ENCODE measurements at regions not wholly inside any gene's neighbourhood (a gene's known extent, or its start where the extent isn't known, plus 50 kb on each side); places are given as distances from the start of the nearest gene placed in this dataset.
A peak's percentile ranks its signal among the peaks of the same experiment; 100 is the strongest.

GRCh38 chr10:30793093-30793492, 163.5 kb upstream of the LYZL2 start:
- DNase-seq (ENCODE audit: low spot score) = no peak

- DNase-seq (ENCODE audit: low spot score) = no peak
These were observed 162.5 kb upstream of the LYZL2 start for GRCh38 chr10:30792025-30792424.

- no peak for DNase-seq (ENCODE audit: low spot score)
These were observed 161.7 kb upstream of the LYZL2 start for GRCh38 chr10:30791197-30791611.

DNA sequence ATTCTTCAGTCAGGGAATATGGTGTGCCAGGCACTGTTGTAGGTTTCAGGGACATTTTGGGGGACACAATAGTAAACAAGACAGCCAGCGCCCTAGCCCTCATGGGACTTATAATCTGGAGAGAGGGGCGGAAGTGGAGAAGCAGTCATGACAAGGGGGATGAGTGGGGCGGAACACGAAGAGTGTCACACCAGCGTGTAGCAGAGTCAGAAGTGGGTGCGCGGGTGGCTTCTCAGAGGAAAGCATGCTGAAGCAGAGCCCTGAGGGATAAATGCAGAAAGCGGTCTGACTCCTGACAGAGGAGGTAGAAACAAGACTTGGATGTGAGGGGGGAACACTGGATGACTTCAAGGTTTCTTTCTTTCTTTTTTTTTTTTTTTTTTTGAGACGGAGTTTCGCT, 160.3 kb upstream of the LYZL2 start:
- DNase-seq (ENCODE audit: low spot score) = no peak

DNA sequence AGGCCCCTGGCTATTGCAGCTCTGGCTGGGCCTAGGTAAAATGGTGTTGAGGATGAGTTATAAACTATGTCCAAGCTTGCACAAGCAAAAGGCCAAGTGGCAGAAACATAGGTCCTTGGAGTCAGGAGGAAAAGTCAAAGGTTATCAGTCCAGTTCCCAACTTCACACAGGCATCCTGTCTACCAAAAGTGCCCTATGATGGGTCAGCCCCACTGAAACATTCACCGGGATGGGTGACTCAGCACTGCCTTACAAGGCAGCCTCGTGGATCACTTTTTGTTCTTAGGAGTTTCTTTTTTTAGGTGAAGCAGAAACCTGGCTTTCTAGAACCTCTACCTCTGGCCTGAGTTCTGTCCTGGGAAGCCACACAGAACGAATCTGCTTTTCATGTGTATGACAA, 158.8 kb upstream of the LYZL2 start:
- no peak for DNase-seq (ENCODE audit: low spot score)

DNA sequence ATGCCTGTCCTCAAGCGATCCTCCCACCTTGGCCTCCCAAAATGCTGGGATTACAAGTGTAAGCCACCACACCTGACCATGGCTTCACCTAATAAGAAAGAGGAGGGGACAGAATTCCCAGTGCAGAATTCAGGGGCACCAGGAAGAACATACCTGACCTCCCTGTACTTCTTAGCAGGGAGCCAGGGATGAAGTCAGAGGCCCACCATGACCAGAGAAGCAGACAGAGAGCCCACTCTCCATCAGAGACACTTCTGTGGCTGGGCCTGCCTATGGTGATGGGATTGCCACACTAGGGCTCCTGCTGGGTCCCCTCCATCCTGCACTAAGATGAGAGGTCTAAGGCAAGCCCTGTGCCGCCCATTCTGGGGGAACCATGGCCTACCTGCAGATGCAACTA, 157.4 kb upstream of the LYZL2 start:
- no peak for DNase-seq (ENCODE audit: low spot score)

DNA sequence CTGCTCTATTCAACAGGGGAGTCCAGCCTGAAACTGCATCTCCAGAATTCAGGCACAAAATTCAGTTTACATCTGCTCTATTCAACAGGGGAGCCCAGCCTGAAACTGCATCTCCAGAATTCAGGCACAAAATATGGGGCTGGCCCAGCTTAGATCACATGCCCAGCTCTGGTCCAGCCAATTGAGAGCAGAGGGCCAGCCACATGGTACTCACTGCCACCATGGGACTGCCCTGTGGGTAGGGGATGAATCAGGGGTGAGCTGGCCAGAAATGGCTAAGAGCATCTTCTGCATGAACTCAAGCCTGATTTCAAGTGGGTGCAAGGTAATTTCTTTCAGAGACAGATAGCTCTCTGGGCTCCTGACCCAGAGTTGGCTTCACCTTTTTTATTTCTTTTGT, 156.6 kb upstream of the LYZL2 start:
- peak; percentile 10 for DNase-seq (ENCODE audit: low spot score)

GRCh38 chr10:30784897-30785605, 155.5 kb upstream of the LYZL2 start:
- no peak for DNase-seq (ENCODE audit: low spot score)

DNA sequence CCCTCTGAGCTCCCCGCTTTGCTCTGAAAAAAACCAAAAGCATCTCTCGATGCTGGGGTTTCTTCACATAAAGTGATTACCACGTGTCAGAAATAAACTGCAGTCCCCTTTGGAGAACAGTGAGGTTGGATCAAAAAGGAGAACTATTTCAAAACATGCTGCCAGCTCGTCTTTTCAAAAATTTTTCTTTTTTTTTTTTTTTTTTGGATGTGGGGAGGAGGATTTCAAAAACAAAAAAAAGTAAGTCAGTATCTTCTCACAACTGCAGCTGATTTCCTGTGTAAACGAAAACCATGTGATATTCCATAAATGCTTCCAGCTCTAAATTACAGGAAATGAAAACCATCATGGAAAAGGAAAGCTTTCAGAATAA, 155.0 kb upstream of the LYZL2 start:
- peak; percentile 12 for DNase-seq (ENCODE audit: low spot score)

DNA sequence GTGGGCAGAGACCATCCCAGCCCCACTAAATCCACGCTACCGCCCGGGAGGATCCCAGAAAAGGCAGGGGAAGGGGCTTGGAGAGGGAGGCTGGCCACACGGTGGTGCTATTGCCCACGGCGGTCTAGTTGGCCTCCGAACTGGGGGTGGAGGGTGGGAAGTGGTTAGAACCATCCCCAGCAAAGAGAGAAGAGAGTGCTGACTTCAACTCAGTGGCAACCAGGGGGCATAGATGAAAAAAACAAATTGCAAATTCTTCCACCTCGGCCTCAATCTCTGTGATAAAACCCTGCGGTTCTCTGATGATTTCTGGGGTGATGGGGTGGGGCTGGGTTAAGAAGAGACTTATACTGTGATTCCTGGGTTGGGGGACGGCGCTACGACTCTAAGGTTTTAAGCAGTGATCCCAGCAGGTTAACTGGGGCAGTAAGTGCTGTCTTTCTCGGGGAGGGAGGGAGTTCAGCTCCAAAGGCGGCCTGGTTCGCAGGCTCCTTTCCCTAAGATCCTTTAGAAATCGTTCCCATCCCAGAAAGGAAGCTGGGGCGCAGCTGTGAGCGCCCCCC, 154.5 kb upstream of the LYZL2 start:
- peak; percentile 72 for DNase-seq (ENCODE audit: low spot score)

GRCh38 chr10:30782537-30783461, 153.2 kb upstream of the LYZL2 start:
- peak; percentile 15 for DNase-seq (ENCODE audit: low spot score)

GRCh38 chr10:30782157-30782536, 152.6 kb upstream of the LYZL2 start:
- no peak for DNase-seq (ENCODE audit: low spot score)

DNA sequence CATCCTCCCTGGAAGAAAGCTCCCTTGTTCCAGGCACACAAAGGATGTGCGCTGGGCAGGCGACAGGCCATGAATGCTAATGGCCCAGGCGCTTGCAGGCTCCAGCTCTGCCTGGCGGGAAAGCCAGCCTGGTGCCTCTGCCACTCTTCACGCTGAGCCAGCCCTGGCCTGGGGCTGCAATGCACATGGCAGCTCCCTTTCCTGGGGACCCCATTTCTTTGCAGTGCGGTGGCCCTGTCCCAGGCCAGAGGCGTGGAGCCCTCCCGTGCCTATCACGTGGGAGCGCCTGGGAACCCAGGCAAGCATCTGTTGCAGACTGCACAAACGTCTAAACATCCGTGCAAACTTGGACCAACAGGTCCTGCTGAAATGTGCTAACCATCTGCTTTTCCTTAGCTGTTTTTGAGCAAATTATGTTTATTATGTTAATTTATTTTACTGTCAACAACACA, 152.1 kb upstream of the LYZL2 start:
- DNase-seq (ENCODE audit: low spot score) = no peak

DNA sequence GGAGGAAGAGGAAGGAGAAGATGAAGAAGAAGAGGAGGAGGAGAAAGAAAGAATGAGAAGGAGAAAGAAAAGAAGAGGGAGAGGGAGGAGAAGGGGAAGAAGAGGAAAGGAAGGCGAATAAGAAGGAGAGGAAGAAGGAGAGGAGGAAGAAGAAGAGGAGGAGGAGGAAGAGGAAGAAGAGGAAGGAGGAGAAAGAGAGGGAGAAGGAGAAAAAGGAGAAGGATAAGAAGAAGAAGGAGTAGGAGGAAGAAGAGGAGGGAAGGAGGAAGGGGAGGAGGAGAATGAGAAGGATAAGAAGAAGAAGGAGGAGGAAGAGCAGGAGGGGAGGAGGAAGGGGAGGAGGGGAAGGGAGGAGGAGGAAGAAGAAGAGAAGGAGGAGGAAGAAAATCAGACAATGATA, 149.2 kb upstream of the LYZL2 start:
- DNase-seq (ENCODE audit: low spot score) = no peak

DNA sequence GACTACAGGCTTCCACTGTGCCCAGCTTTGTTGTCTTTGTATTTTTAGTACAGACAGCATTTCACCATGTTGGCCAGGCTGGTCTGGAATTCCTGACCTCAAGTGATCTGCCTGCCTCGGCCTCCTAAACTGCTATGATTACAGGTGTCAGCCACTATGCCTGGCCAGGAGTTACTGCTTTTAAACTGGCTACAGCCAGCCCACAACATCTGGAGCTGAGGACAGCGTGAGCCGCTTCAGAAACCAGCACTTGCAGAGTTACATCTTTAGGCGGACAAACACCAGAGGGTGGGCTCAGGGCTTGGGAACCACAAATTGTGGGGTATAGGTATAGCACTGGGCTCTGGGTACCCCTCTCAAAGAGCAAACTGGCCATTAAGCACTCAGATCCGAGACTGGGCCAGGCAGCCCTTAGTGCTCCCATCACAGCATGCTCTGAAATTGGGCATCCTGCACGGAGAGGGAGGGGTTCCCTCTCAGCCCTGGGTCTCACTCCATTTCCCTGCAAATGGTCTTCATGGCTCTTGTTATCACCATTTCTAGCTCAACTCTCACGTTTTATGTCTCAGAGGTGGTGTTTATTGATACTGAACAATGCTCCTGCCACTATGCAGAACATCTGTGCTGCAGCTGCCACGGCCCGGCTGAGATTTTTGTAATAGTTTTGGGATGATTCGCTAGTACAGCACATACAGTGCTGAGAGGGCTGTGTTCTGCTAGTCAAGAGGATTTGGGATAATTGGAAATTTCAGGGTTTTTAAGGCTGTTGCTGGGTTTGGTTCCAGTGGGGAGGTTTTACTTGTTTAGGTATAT, 146.4 kb upstream of the LYZL2 start:
- peak; percentile 4 for DNase-seq (ENCODE audit: low spot score)

GRCh38 chr10:30774261-30774660, 144.7 kb upstream of the LYZL2 start:
- no peak for DNase-seq (ENCODE audit: low spot score)

DNA sequence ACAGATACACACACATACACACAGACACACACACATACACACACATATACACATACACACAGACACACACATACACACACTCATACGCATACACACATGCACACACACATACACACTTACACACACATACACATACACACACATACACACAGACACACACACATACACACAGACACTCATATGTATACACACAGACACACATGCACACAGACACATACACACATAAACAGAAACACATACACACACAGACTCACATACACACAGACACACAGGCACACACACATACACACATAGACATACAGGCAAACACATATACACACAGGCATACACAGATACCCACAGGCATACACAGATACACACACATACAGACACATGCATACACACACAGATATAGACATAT, 143.9 kb upstream of the LYZL2 start:
- DNase-seq (ENCODE audit: low spot score) = no peak

DNA sequence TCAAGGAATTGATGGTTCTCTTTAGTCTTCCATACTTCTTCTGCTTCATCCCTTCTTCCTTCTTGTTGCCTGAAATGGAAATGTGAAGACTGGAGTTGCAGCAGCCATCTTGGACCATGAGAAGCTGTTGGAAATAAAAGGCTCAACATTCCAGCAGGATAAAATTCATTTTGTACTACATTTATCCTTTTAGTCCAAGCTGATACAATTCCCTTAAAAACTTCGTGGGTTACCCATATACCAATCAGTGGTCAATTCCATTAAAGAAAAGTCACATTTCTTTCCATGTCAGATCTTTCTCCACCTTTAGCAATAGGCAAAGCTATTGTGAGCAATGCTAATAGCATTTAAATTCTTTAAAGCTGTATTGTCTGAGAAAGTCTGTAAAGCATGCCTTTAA, 141.3 kb upstream of the LYZL2 start:
- no peak for DNase-seq (ENCODE audit: low spot score)

DNA sequence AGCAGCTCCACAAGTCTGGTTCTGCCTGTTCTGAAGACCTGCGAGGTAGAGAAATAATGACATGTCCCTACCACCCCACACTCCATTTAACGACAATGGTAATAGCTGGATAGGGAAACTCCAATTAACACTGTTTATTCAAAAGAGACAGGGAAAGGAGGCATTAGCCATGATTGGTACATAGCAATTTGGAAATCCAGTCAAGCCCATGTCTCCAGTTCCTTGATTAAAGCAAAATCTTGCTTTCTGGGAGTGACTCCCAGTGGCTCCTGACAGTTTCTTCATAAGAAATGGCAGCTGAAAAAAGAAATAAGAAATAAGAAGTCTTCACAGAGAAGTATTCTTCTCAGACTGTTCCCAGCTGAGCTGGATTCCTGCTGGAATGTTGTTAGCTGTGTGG, 140.7 kb upstream of the LYZL2 start:
- no peak for DNase-seq (ENCODE audit: low spot score)

DNA sequence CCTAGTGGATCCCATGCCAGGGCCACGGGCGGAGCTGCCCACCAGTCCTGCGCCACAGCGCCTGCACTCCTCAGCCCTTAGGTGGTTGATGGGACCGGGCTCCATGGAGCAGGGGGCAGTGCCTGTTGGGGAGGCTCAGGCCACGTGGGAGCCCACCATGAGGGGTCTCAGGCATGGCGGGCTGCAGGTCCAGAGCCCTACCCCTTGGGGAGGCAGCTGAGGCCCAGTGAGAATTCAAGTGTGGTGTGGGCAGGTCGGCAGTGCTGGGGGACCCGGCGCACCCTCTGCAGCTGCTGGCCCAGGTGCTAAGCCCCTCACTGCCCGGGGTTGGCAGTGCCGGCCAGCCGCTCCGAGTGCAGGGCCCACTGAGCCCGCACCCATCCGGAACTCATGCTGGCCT, 139.8 kb upstream of the LYZL2 start:
- no peak for DNase-seq (ENCODE audit: low spot score)

DNA sequence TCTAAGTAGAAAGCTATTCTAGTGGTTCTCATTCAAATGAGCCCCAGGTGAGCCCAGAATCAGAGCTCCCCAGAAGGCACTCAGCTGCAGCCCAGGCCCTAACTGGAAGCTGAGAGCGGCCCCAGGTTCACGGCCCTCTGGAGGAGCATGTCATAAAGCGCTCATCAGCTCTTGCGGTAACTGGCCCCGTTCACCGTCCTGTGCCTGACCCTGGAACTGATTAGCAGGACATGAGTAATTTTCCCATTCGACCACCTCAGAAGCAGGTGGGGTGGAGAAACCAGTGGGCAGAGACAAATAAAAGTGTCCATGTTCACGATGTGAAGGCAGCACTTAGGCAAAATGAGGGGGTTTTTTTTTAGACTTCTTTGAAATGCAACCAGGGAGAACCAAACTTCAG, 136.1 kb upstream of the LYZL2 start:
- DNase-seq (ENCODE audit: low spot score) = no peak

- DNase-seq (ENCODE audit: low spot score) = no peak
These were observed 135.6 kb upstream of the LYZL2 start for GRCh38 chr10:30765022-30765615.
